Endodermal cell (in vitro differentiated cells): ENCODE measurements at regions not wholly inside any gene's neighbourhood (a gene's known extent, or its start where the extent isn't known, plus 50 kb on each side); places are given as distances from the start of the nearest gene placed in this dataset.
A peak's percentile ranks its signal among the peaks of the same experiment; 100 is the strongest.

Source experiments
- DNase-seq: peaks from one replicate; pipeline ENCODE4 v3.0.0-alpha.2; 2017
- H3K27ac ChIP-seq: 2 replicates; pipeline ENCODE4 v1.5.1; 2013; ENCODE audit warnings: mild to moderate bottlenecking, low read depth, low read length, moderate library complexity
- H3K27me3 ChIP-seq: 2 replicates; pipeline ENCODE4 v1.6.1; 2013; ENCODE audit warnings: mild to moderate bottlenecking, low read length, moderate library complexity; ENCODE audit not compliant: insufficient read depth, control insufficient read depth, poor library complexity, severe bottlenecking
- H3K36me3 ChIP-seq: 2 replicates; pipeline ENCODE4 v1.7.0; 2013; ENCODE audit warnings: mild to moderate bottlenecking, low read length, moderate library complexity; ENCODE audit not compliant: control insufficient read depth, insufficient read depth
- H3K4me1 ChIP-seq: one replicate; pipeline ENCODE4 v1.7.0; 2013; ENCODE audit warnings: low read length; ENCODE audit not compliant: control insufficient read depth, insufficient read depth
- H3K4me3 ChIP-seq: 2 replicates; pipeline ENCODE4 v1.5.1; 2013; ENCODE audit warnings: mild to moderate bottlenecking, low read length, moderate library complexity
- H3K9ac ChIP-seq: 2 replicates; pipeline ENCODE4 v1.6.1; 2013; ENCODE audit warnings: mild to moderate bottlenecking, low read length, moderate library complexity; ENCODE audit not compliant: poor library complexity, severe bottlenecking; ENCODE audit errors: extremely low read depth
- H3K9me3 ChIP-seq: 2 replicates; pipeline ENCODE4 v1.6.1; 2013; ENCODE audit warnings: mild to moderate bottlenecking, low read length, moderate library complexity; ENCODE audit not compliant: control insufficient read depth
- H3K27ac Mint-ChIP-seq: 2 replicates; pipeline ENCODE4 v1.8.0; 2020; ENCODE audit warnings: mixed read lengths
- H3K27me3 Mint-ChIP-seq: 2 replicates; pipeline ENCODE4 v1.8.0; 2021; ENCODE audit warnings: mild to moderate bottlenecking, mixed read lengths; ENCODE audit not compliant: insufficient read depth
- H3K36me3 Mint-ChIP-seq: 2 replicates; pipeline ENCODE4 v1.8.0; 2020; ENCODE audit warnings: low read depth, mixed read lengths
- H3K4me1 Mint-ChIP-seq: 2 replicates; pipeline ENCODE4 v1.8.0; 2020; ENCODE audit warnings: mixed read lengths
- H3K4me3 Mint-ChIP-seq: 2 replicates; pipeline ENCODE4 v1.8.0; 2020; ENCODE audit warnings: mild to moderate bottlenecking, moderate library complexity, mixed read lengths
- H3K9me3 Mint-ChIP-seq: 2 replicates; pipeline ENCODE4 v1.8.0; 2020; ENCODE audit warnings: mild to moderate bottlenecking, mixed read lengths
- WGBS, 2 experiments: methylation state at CpG; one replicate each; pipeline versions ENCODE4 v1.1.5 to v1.1.7; 2013; ENCODE audit warnings: missing lambda C conversion rate in 2 of 2, mixed read lengths in 1 of 2; ENCODE audit not compliant: insufficient coverage in 1 of 2, insufficient read length in 1 of 2; 5-methylcytosine and 5-hydroxymethylcytosine counted together
- TF ChIP-seq, protein P1 (sequence below): fragments of 200-600 bp; sonication (generic); conservative IDR thresholded peaks from 2 replicates; pipeline ENCODE4 v1.5.0; 2021; ENCODE audit warnings: antibody characterized with exemption, mild to moderate bottlenecking

GRCh38 chr9:11318946-11319345, 706.1 kb upstream of the PTPRD start:
- H3K27ac Mint-ChIP-seq: no peak overlapping the region
- Histone ChIP-seq H3K36me3 (no peaks in the 10 kb centered on the region), H3K27me3 (no peaks in the 10 kb centered on the region), H3K9me3 (no peaks in the 10 kb centered on the region), H3K4me3 (no peak overlapping the region), H3K9ac (no peak overlapping the region), H3K4me1 (no peaks in the 10 kb centered on the region), H3K27ac (no peak overlapping the region)
- H3K4me1 Mint-ChIP-seq: no peaks in the 10 kb centered on the region
- 94% methylated on average over 1 of the region's 1 CpG; no CpG with 5 or more reads in 1 of the 2 experiments for WGBS, 2 experiments
- no peak overlapping the region for H3K4me3 Mint-ChIP-seq
- no peaks in the 10 kb centered on the region for H3K27me3 Mint-ChIP-seq
- no peaks in the 10 kb centered on the region for H3K9me3 Mint-ChIP-seq
- no peaks in the 10 kb centered on the region for H3K36me3 Mint-ChIP-seq
- DNase-seq: no peak
- TF ChIP-seq, protein P1, sequence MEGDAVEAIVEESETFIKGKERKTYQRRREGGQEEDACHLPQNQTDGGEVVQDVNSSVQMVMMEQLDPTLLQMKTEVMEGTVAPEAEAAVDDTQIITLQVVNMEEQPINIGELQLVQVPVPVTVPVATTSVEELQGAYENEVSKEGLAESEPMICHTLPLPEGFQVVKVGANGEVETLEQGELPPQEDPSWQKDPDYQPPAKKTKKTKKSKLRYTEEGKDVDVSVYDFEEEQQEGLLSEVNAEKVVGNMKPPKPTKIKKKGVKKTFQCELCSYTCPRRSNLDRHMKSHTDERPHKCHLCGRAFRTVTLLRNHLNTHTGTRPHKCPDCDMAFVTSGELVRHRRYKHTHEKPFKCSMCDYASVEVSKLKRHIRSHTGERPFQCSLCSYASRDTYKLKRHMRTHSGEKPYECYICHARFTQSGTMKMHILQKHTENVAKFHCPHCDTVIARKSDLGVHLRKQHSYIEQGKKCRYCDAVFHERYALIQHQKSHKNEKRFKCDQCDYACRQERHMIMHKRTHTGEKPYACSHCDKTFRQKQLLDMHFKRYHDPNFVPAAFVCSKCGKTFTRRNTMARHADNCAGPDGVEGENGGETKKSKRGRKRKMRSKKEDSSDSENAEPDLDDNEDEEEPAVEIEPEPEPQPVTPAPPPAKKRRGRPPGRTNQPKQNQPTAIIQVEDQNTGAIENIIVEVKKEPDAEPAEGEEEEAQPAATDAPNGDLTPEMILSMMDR: no peak

DNA sequence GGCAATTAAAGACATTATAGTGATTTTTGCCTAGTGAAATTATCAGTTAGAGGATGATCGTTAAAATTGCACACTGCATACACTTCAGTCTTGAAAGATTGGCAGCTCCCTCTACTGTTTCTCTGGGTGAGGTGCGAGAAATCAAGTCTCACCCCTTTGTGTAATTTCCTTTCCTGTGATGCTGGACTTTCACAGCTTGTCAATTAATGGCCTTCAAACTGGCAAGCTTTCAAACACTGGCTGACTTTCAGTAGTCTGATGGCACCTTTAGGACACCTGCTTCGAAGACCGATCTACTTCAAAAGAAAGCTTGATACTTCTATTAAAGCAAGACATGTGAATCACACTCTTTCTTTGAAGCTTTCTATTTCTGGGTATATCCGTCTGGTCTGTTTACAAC, 706.7 kb upstream of the PTPRD start:
- H3K27me3 Mint-ChIP-seq: no peaks in the 10 kb centered on the region
- H3K9ac ChIP-seq: no peak overlapping the region

DNA sequence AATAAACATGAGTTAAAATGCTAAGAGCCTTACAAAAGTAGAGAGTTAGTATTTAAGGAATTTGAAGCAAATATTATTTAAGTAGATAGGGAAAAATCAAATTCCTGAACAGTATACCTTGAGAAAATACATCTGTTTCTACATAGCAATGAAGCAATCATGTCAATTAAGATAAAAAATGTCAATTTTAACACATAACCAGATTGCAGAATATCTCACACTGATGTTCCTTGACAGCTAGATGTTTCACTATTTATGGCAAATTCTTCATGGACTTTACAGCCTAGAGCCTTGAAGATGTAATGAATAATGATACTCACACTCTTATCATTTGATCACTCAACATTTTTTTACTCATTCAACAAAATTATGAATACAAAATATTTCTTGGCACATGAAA, 708.2 kb upstream of the PTPRD start:
- H3K4me1 Mint-ChIP-seq: no peaks in the 10 kb centered on the region

More for the DNA sequence above, 706.7 kb upstream of the PTPRD start:
- TF ChIP-seq, protein P1: peak; percentile 78
- 79 to 81% methylated on average over 5 of the region's 5 CpGs for WGBS, 2 experiments
- Mint-ChIP-seq H3K36me3 (no peaks in the 10 kb centered on the region), H3K27ac (no peak overlapping the region), H3K4me1 (no peaks in the 10 kb centered on the region), H3K9me3 (no peaks in the 10 kb centered on the region), H3K4me3 (no peak overlapping the region)
- Histone ChIP-seq H3K4me1 (no peaks in the 10 kb centered on the region), H3K36me3 (no peaks in the 10 kb centered on the region), H3K27me3 (no peaks in the 10 kb centered on the region), H3K9me3 (no peaks in the 10 kb centered on the region), H3K27ac (no peak overlapping the region), H3K4me3 (no peak overlapping the region)
- DNase-seq: peak; percentile 61

More for the DNA sequence above, 708.2 kb upstream of the PTPRD start:
- Histone ChIP-seq H3K4me1 (no peaks in the 10 kb centered on the region), H3K36me3 (no peaks in the 10 kb centered on the region), H3K27ac (no peak overlapping the region), H3K27me3 (no peaks in the 10 kb centered on the region), H3K9ac (no peak overlapping the region), H3K9me3 (no peaks in the 10 kb centered on the region), H3K4me3 (no peak overlapping the region)
- TF ChIP-seq, protein P1: no peak
- Mint-ChIP-seq H3K4me3 (no peak overlapping the region), H3K9me3 (no peaks in the 10 kb centered on the region), H3K36me3 (no peaks in the 10 kb centered on the region), H3K27ac (no peak overlapping the region), H3K27me3 (no peaks in the 10 kb centered on the region)
- DNase-seq: no peak
